ENCODE measurements at regions not wholly inside any gene's neighbourhood (a gene's known extent, or its start where the extent isn't known, plus 50 kb on each side); places are given as distances from the start of the nearest gene placed in this dataset.

GRCh38 chr3:104648823-104649222, 717.9 kb upstream of the ALCAM start:
- TF ChIP-seq ZFP30 (CRISPR knock-in tag; IDR thresholded peaks at IDR 0.05) (no peak), RARB (CRISPR knock-in tag; IDR thresholded peaks at IDR 0.05) (no peak), GLIS3 (CRISPR knock-in tag; IDR thresholded peaks at IDR 0.05) (no peak), ZNF8 (CRISPR knock-in tag; IDR thresholded peaks at IDR 0.05) (no peak), ESRRG (CRISPR knock-in tag; IDR thresholded peaks at IDR 0.05) (no peak), PATZ1 (CRISPR knock-in tag; IDR thresholded peaks at IDR 0.05; ENCODE audit: borderline replicate concordance) (no peak), TCF4 (CRISPR knock-in tag; IDR thresholded peaks at IDR 0.05; ENCODE audit: borderline replicate concordance) (no peak), OSR1 (CRISPR knock-in tag; IDR thresholded peaks at IDR 0.05) (no peak), ZNF565 (CRISPR knock-in tag; conservative IDR thresholded peaks at IDR 0.05; ENCODE audit: low read depth) (no peak), ZFP3 (CRISPR knock-in tag; IDR thresholded peaks at IDR 0.05) (no peak), SNAI2 (CRISPR knock-in tag; IDR thresholded peaks at IDR 0.05) (no peak)
